ENCODE measurements at regions not wholly inside any gene's neighbourhood (a gene's known extent, or its start where the extent isn't known, plus 50 kb on each side); places are given as distances from the start of the nearest gene placed in this dataset.
"Not testable (repeated sequence)": the region's sequence is repeated elsewhere in the genome, so short reads cannot be mapped to it uniquely, and the experiment has no call there.

- Histone ChIP-seq H3K4me3 (ENCODE audit: low read length in 2 of 2) (no peak overlapping the region), H3K9me3 (ENCODE audit: control insufficient read depth in 2 of 2, low read length in 2 of 2) (no peaks in the 10 kb centered on the region), H3K27me3 (ENCODE audit: control insufficient read depth in 2 of 2, insufficient read depth in 2 of 2, low read length in 2 of 2) (no peaks in the 10 kb centered on the region), H3K4me1 (ENCODE audit: control insufficient read depth in 2 of 2, insufficient read depth in 2 of 2, low read length in 2 of 2) (no peaks in the 10 kb centered on the region), H3K9ac (ENCODE audit: low read depth in 1 of 2, low read length in 2 of 2) (no peak overlapping the region), H3K27ac (ENCODE audit: low read depth in 2 of 2, low read length in 2 of 2) (no peak overlapping the region), H3K36me3 (ENCODE audit: control insufficient read depth in 2 of 2, insufficient read depth in 2 of 2, low read length in 2 of 2) (no peaks in the 10 kb centered on the region)
These were observed 100.9 kb upstream of the CCN2 start for GRCh38 chr6:132052096-132052495.

DNA sequence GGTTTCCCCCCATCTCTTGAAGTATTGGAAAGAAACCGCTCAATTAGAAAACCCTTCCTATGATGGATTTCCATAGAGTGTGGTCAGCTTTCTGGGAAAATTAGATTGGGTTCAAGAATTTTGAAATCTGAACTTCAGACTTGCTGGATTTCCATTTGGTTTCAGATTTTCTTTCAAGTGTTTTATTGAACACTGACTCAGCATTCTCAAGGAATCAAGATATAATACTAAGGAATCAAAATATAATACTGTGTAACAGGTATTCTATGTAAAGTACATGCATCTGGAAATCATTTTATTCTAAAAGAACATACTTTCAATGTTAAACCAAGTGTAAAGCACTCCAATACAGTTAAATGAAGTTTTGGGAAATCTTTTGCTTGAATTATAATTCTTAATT, 94.7 kb upstream of the CCN2 start:
- Histone ChIP-seq H3K4me1 (ENCODE audit: control insufficient read depth in 2 of 2, insufficient read depth in 2 of 2, low read length in 2 of 2) (no peaks in the 10 kb centered on the region), H3K4me3 (ENCODE audit: low read length in 2 of 2) (no peak overlapping the region), H3K9ac (ENCODE audit: low read depth in 1 of 2, low read length in 2 of 2) (no peak overlapping the region), H3K36me3 (ENCODE audit: control insufficient read depth in 2 of 2, insufficient read depth in 2 of 2, low read length in 2 of 2) (no peaks in the 10 kb centered on the region), H3K9me3 (ENCODE audit: control insufficient read depth in 2 of 2, low read length in 2 of 2) (no peaks in the 10 kb centered on the region), H3K27ac (ENCODE audit: low read depth in 2 of 2, low read length in 2 of 2) (no peak overlapping the region), H3K27me3 (ENCODE audit: control insufficient read depth in 2 of 2, insufficient read depth in 2 of 2, low read length in 2 of 2) (no peaks in the 10 kb centered on the region)

GRCh38 chr6:132043148-132043547, 92.0 kb upstream of the CCN2 start:
- Histone ChIP-seq H3K9me3 (ENCODE audit: control insufficient read depth in 2 of 2, low read length in 2 of 2) (no peaks in the 10 kb centered on the region), H3K4me3 (ENCODE audit: low read length in 2 of 2) (no peak overlapping the region), H3K27ac (ENCODE audit: low read depth in 2 of 2, low read length in 2 of 2) (no peak overlapping the region), H3K9ac (ENCODE audit: low read depth in 1 of 2, low read length in 2 of 2) (no peak overlapping the region), H3K27me3 (ENCODE audit: control insufficient read depth in 2 of 2, insufficient read depth in 2 of 2, low read length in 2 of 2) (no peaks in the 10 kb centered on the region), H3K36me3 (ENCODE audit: control insufficient read depth in 2 of 2, insufficient read depth in 2 of 2, low read length in 2 of 2) (no peaks in the 10 kb centered on the region), H3K4me1 (ENCODE audit: control insufficient read depth in 2 of 2, insufficient read depth in 2 of 2, low read length in 2 of 2) (no peaks in the 10 kb centered on the region)

DNA sequence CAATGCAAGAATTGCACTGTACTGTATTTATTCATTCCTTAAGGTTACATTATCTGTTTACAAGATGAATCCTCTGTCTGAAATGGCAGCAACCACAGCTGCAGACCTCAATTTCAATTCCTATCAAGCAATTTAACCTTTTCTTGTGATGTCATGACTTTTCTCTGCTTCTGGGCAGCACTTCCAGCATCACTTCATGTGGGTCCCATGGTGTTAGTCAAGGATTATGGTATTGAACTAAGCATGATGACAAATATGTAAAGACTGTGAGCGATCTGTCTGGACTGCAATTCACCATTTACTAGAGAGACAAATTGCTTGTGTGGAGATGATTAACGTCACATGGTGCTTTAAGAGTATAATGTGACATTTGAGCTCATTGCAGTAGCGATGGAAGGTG, 90.5 kb upstream of the CCN2 start:
- Histone ChIP-seq H3K4me3 (ENCODE audit: low read length in 2 of 2) (no peak overlapping the region), H3K9me3 (ENCODE audit: control insufficient read depth in 2 of 2, low read length in 2 of 2) (no peaks in the 10 kb centered on the region), H3K9ac (ENCODE audit: low read depth in 1 of 2, low read length in 2 of 2) (no peak overlapping the region), H3K27me3 (ENCODE audit: control insufficient read depth in 2 of 2, insufficient read depth in 2 of 2, low read length in 2 of 2) (no peaks in the 10 kb centered on the region), H3K4me1 (ENCODE audit: control insufficient read depth in 2 of 2, insufficient read depth in 2 of 2, low read length in 2 of 2) (no peaks in the 10 kb centered on the region), H3K36me3 (ENCODE audit: control insufficient read depth in 2 of 2, insufficient read depth in 2 of 2, low read length in 2 of 2) (no peaks in the 10 kb centered on the region), H3K27ac (ENCODE audit: low read depth in 2 of 2, low read length in 2 of 2) (no peak overlapping the region)

DNA sequence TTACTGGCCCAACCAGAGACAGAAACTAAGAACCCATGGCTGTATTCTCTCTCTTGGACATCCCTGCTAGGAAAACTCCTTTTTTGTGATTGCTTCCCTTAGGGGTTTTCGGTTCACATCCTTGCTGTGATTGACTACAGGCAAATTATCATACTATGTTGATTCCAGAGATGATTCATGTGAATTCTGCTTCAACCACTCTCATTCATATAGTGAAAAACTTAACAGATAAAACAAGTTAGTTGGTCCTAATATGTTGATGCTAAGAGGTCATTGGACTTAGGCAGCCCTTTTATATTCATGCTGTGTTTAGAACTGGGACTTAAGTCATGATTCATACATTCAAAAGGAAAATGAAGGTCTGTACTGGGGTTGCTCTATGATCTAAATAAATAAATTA, 76.9 kb upstream of the CCN2 start:
- Histone ChIP-seq H3K9ac (ENCODE audit: low read depth in 1 of 2, low read length in 2 of 2) (no peak overlapping the region), H3K36me3 (ENCODE audit: control insufficient read depth in 2 of 2, insufficient read depth in 2 of 2, low read length in 2 of 2) (no peaks in the 10 kb centered on the region), H3K27me3 (ENCODE audit: control insufficient read depth in 2 of 2, insufficient read depth in 2 of 2, low read length in 2 of 2) (no peaks in the 10 kb centered on the region), H3K4me3 (ENCODE audit: low read length in 2 of 2) (no peak overlapping the region), H3K9me3 (ENCODE audit: control insufficient read depth in 2 of 2, low read length in 2 of 2) (no peaks in the 10 kb centered on the region), H3K4me1 (ENCODE audit: control insufficient read depth in 2 of 2, insufficient read depth in 2 of 2, low read length in 2 of 2) (no peaks in the 10 kb centered on the region), H3K27ac (ENCODE audit: low read depth in 2 of 2, low read length in 2 of 2) (no peak overlapping the region)

DNA sequence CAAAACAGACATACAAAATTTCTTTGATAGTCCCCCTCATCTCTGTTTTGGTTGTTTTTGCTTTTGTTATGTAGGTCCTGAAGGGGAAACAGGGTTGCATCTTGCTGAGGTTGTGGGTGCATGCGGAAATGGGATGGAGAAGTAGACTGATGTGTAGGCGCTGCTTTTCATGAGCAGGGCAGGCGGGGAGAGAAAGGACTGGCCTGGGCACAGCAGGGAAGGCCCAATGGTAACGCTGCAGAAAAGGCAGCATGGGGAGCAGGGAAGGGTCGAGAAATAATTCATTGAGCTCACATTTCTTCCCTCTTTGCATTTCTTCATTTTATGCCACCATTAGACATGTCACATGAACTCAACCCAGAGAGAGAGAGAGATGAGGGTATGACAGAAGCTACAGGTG, 74.3 kb upstream of the CCN2 start:
- no peak overlapping the region for H3K4me3 ChIP-seq (ENCODE audit: low read length in 2 of 2)
- H3K9ac ChIP-seq (ENCODE audit: low read depth in 1 of 2, low read length in 2 of 2) = no peak overlapping the region
- H3K27me3 ChIP-seq (ENCODE audit: control insufficient read depth in 2 of 2, insufficient read depth in 2 of 2, low read length in 2 of 2) = no peaks in the 10 kb centered on the region
- H3K27ac ChIP-seq (ENCODE audit: low read depth in 2 of 2, low read length in 2 of 2) = no peak overlapping the region
- H3K9me3 ChIP-seq (ENCODE audit: control insufficient read depth in 2 of 2, low read length in 2 of 2) = no peaks in the 10 kb centered on the region
- no peaks in the 10 kb centered on the region for H3K36me3 ChIP-seq (ENCODE audit: control insufficient read depth in 2 of 2, insufficient read depth in 2 of 2, low read length in 2 of 2)
- H3K4me1 ChIP-seq (ENCODE audit: control insufficient read depth in 2 of 2, insufficient read depth in 2 of 2, low read length in 2 of 2) = no peaks in the 10 kb centered on the region

- Histone ChIP-seq H3K9ac (ENCODE audit: low read depth in 1 of 2, low read length in 2 of 2) (no peak overlapping the region), H3K4me3 (ENCODE audit: low read length in 2 of 2) (no peak overlapping the region), H3K27ac (ENCODE audit: low read depth in 2 of 2, low read length in 2 of 2) (no peak overlapping the region), H3K9me3 (ENCODE audit: control insufficient read depth in 2 of 2, low read length in 2 of 2) (no peaks in the 10 kb centered on the region), H3K27me3 (ENCODE audit: control insufficient read depth in 2 of 2, insufficient read depth in 2 of 2, low read length in 2 of 2) (no peaks in the 10 kb centered on the region), H3K4me1 (ENCODE audit: control insufficient read depth in 2 of 2, insufficient read depth in 2 of 2, low read length in 2 of 2) (no peaks in the 10 kb centered on the region), H3K36me3 (ENCODE audit: control insufficient read depth in 2 of 2, insufficient read depth in 2 of 2, low read length in 2 of 2) (no peaks in the 10 kb centered on the region)
These were observed 72.3 kb upstream of the CCN2 start for GRCh38 chr6:132023490-132023889.

GRCh38 chr6:132021552-132022375, 70.6 kb upstream of the CCN2 start:
- Histone ChIP-seq H3K9me3 (ENCODE audit: control insufficient read depth in 2 of 2, low read length in 2 of 2) (no peaks in the 10 kb centered on the region), H3K27me3 (ENCODE audit: control insufficient read depth in 2 of 2, insufficient read depth in 2 of 2, low read length in 2 of 2) (no peaks in the 10 kb centered on the region), H3K4me3 (ENCODE audit: low read length in 2 of 2) (no peak overlapping the region), H3K4me1 (ENCODE audit: control insufficient read depth in 2 of 2, insufficient read depth in 2 of 2, low read length in 2 of 2) (no peaks in the 10 kb centered on the region), H3K9ac (ENCODE audit: low read depth in 1 of 2, low read length in 2 of 2) (no peak overlapping the region), H3K27ac (ENCODE audit: low read depth in 2 of 2, low read length in 2 of 2) (no peak overlapping the region), H3K36me3 (ENCODE audit: control insufficient read depth in 2 of 2, insufficient read depth in 2 of 2, low read length in 2 of 2) (no peaks in the 10 kb centered on the region)

- not testable (repeated sequence) for H3K36me3 ChIP-seq (ENCODE audit: control insufficient read depth in 2 of 2, insufficient read depth in 2 of 2, low read length in 2 of 2); H3K4me1 ChIP-seq (ENCODE audit: control insufficient read depth in 2 of 2, insufficient read depth in 2 of 2, low read length in 2 of 2); H3K9me3 ChIP-seq (ENCODE audit: control insufficient read depth in 2 of 2, low read length in 2 of 2); H3K27me3 ChIP-seq (ENCODE audit: control insufficient read depth in 2 of 2, insufficient read depth in 2 of 2, low read length in 2 of 2); H3K9ac ChIP-seq (ENCODE audit: low read depth in 1 of 2, low read length in 2 of 2); H3K4me3 ChIP-seq (ENCODE audit: low read length in 2 of 2)
- peak overlapping the region; percentile 4 to 36 for H3K27ac ChIP-seq (ENCODE audit: low read depth in 2 of 2, low read length in 2 of 2)
These were observed 69.7 kb upstream of the CCN2 start for GRCh38 chr6:132020918-132021317.

DNA sequence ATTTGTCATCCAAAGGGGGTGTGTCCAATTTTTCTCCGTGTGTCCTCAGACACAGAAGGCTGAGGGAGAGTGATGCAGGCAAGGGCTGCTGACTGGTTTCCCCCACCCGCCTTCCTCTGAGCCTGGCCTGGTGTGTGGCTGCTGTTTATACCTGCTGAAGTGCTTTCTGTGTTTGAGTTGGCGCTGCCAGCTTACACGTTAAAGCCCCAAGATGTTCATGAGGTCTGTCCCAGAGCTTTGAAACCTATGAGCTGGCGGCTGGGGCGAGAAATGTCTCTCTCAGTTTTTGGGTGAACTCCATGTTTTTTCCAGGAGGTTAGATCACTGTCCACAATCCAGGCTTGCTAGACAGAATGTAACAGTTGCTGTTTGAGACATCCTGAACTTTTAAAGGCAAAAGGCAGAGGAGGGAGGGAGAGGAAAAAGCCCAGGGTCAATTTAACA, 69.0 kb upstream of the CCN2 start:
- Histone ChIP-seq H3K27ac (ENCODE audit: low read depth in 2 of 2, low read length in 2 of 2) (peak overlapping the region; percentile 41 to 73), H3K9ac (ENCODE audit: low read depth in 1 of 2, low read length in 2 of 2) (no peak overlapping the region), H3K27me3 (ENCODE audit: control insufficient read depth in 2 of 2, insufficient read depth in 2 of 2, low read length in 2 of 2) (no peaks in the 10 kb centered on the region), H3K36me3 (ENCODE audit: control insufficient read depth in 2 of 2, insufficient read depth in 2 of 2, low read length in 2 of 2) (no peaks in the 10 kb centered on the region), H3K9me3 (ENCODE audit: control insufficient read depth in 2 of 2, low read length in 2 of 2) (no peaks in the 10 kb centered on the region), H3K4me1 (ENCODE audit: control insufficient read depth in 2 of 2, insufficient read depth in 2 of 2, low read length in 2 of 2) (no peaks in the 10 kb centered on the region), H3K4me3 (ENCODE audit: low read length in 2 of 2) (no peak overlapping the region)

Measured in mucosa of rectum (tissue), 2 donors.